Activated CD4-positive, alpha-beta T cell treated with anti-CD3 and anti-CD28 coated beads for 36 hours (primary cell): ENCODE measurements at regions not wholly inside any gene's neighbourhood (a gene's known extent, or its start where the extent isn't known, plus 50 kb on each side); places are given as distances from the start of the nearest gene placed in this dataset.

Source experiments
- ATAC-seq: fragments of 200-7000 bp; cut with Tn5 transposase; one replicate; pipeline ENCODE4 v1.10.0; 2021; ENCODE audit warnings: mild to moderate bottlenecking, moderate library complexity
- CTCF ChIA-PET: fragments of 350-600 bp; sonication (Branson Sonifier 250); formaldehyde crosslinking; loops from one replicate; lab custom pipeline; 2021; ENCODE audit warnings: antibody characterized with exemption; lab: Charles Lee
- POLR2A ChIA-PET: fragments of 350-600 bp; sonication (Branson Sonifier 250); formaldehyde crosslinking; loops from one replicate; lab custom pipeline; 2021; ENCODE audit warnings: antibody characterized with exemption, inconsistent platforms; lab: Charles Lee
- DNase-seq: peaks from one replicate; pipeline ENCODE4 v3.0.0-alpha.2; 2020
- H3K27ac Mint-ChIP-seq: one replicate; pipeline ENCODE4 v1.8.0; 2021; ENCODE audit warnings: mixed read lengths
- H3K27me3 Mint-ChIP-seq: one replicate; pipeline ENCODE4 v1.8.0; 2021; ENCODE audit warnings: mixed read lengths
- H3K36me3 Mint-ChIP-seq: one replicate; pipeline ENCODE4 v1.8.0; 2021; ENCODE audit warnings: low read depth, mixed read lengths
- H3K4me1 Mint-ChIP-seq: one replicate; pipeline ENCODE4 v1.8.0; 2021; ENCODE audit warnings: mixed read lengths
- H3K4me3 Mint-ChIP-seq: one replicate; pipeline ENCODE4 v1.8.0; 2021; ENCODE audit warnings: mild to moderate bottlenecking, moderate library complexity, mixed read lengths
- H3K9me3 Mint-ChIP-seq: one replicate; pipeline ENCODE4 v1.8.0; 2021; ENCODE audit warnings: low read depth, mixed read lengths
- intact Hi-C, 2 experiments: fragments of 100-400 bp; cut with DNase I in 1 of 2; cut with micrococcal nuclease in 1 of 2; formaldehyde crosslinking; loops; one replicate each; pipeline versions ENCODE4 v1.14.2 to v1.15.1; 2022 to 2024; cut with DNase I, micrococcal nuclease

- Mint-ChIP-seq H3K4me1 (no peaks in the 10 kb centered on the region), H3K36me3 (no peaks in the 10 kb centered on the region), H3K9me3 (peaks cover 6% of the 10 kb centered on the region), H3K4me3 (no peak overlapping the region), H3K27ac (no peak overlapping the region), H3K27me3 (peaks cover 24% of the 10 kb centered on the region)
- POLR2A ChIA-PET, result no interaction called here
- DNase-seq (no peak), ATAC-seq (no peak)
- CTCF ChIA-PET, result interaction anchor here (0.6 kb wide), 1 partner anchor 178 kb away, joined by 3 read pairs; no protein-coding TSS in a partner anchor
- intact Hi-C loops, result no loop called here
Measured at GRCh38 chr1:14120895-14121294, 420.9 kb downstream of the PRDM2 start.

GRCh38 chr1:14128096-14128495, 428.1 kb downstream of the PRDM2 start:
- H3K36me3 Mint-ChIP-seq, result no peaks in the 10 kb centered on the region
- H3K27me3 Mint-ChIP-seq, result peaks cover 6% of the 10 kb centered on the region
- POLR2A ChIA-PET, result no interaction called here
- CTCF ChIA-PET, result no interaction called here
- intact Hi-C loops, result no loop called here
- no peak overlapping the region for H3K27ac Mint-ChIP-seq
- DNase-seq, result no peak
- H3K4me1 Mint-ChIP-seq, result no peaks in the 10 kb centered on the region
- no peaks in the 10 kb centered on the region for H3K9me3 Mint-ChIP-seq
- ATAC-seq, result no peak
- no peak overlapping the region for H3K4me3 Mint-ChIP-seq

GRCh38 chr1:14129009-14129408, 429.0 kb downstream of the PRDM2 start:
- Mint-ChIP-seq H3K27me3 (peaks cover 4% of the 10 kb centered on the region), H3K4me3 (no peak overlapping the region), H3K27ac (no peak overlapping the region), H3K9me3 (no peaks in the 10 kb centered on the region), H3K4me1 (no peaks in the 10 kb centered on the region), H3K36me3 (no peaks in the 10 kb centered on the region)
- intact Hi-C loops, result no loop called here
- ChIA-PET CTCF (interaction anchor here (0.6 kb wide), 1 partner anchor 550 kb away, joined by 5 read pairs; no protein-coding TSS in a partner anchor), POLR2A (no interaction called here)
- ATAC-seq (no peak), DNase-seq (no peak)

GRCh38 chr1:14135070-14135469, 435.1 kb downstream of the PRDM2 start:
- no peak overlapping the region for H3K27ac Mint-ChIP-seq
- intact Hi-C loops, result no loop called here
- H3K27me3 Mint-ChIP-seq, result no peaks in the 10 kb centered on the region

GRCh38 chr1:14136152-14136763, 436.3 kb downstream of the PRDM2 start:
- H3K4me3 Mint-ChIP-seq, result no peak overlapping the region
- ChIA-PET POLR2A (no interaction called here), CTCF (no interaction called here)
- no peaks in the 10 kb centered on the region for H3K27me3 Mint-ChIP-seq
- H3K4me1 Mint-ChIP-seq, result no peaks in the 10 kb centered on the region
- DNase-seq (no peak), ATAC-seq (no peak)
- intact Hi-C loops, result no loop called here
- no peaks in the 10 kb centered on the region for H3K36me3 Mint-ChIP-seq
- H3K9me3 Mint-ChIP-seq, result no peaks in the 10 kb centered on the region
- no peak overlapping the region for H3K27ac Mint-ChIP-seq

More at GRCh38 chr1:14135070-14135469, 435.1 kb downstream of the PRDM2 start:
- Mint-ChIP-seq H3K4me3 (no peak overlapping the region), H3K36me3 (no peaks in the 10 kb centered on the region), H3K4me1 (no peaks in the 10 kb centered on the region), H3K9me3 (no peaks in the 10 kb centered on the region)
- CTCF ChIA-PET, result no interaction called here
- ATAC-seq (no peak), DNase-seq (no peak)
- POLR2A ChIA-PET, result no interaction called here

- ATAC-seq (no peak), DNase-seq (no peak)
- POLR2A ChIA-PET, result no interaction called here
- Mint-ChIP-seq H3K36me3 (no peaks in the 10 kb centered on the region), H3K27ac (no peak overlapping the region), H3K27me3 (no peaks in the 10 kb centered on the region), H3K4me1 (no peaks in the 10 kb centered on the region), H3K9me3 (no peaks in the 10 kb centered on the region), H3K4me3 (no peak overlapping the region)
- intact Hi-C loops, result no loop called here
- CTCF ChIA-PET, result no interaction called here
Measured at GRCh38 chr1:14136881-14137280, 436.9 kb downstream of the PRDM2 start.

- intact Hi-C loops, result no loop called here
- no peaks in the 10 kb centered on the region for H3K36me3 Mint-ChIP-seq
- ATAC-seq (no peak), DNase-seq (no peak)
- no peaks in the 10 kb centered on the region for H3K4me1 Mint-ChIP-seq
- H3K27ac Mint-ChIP-seq, result no peak overlapping the region
- H3K4me3 Mint-ChIP-seq, result no peak overlapping the region
- H3K9me3 Mint-ChIP-seq, result no peaks in the 10 kb centered on the region
- POLR2A ChIA-PET, result no interaction called here
- CTCF ChIA-PET, result no interaction called here
- H3K27me3 Mint-ChIP-seq, result no peaks in the 10 kb centered on the region
Measured at GRCh38 chr1:14137411-14138134, 437.6 kb downstream of the PRDM2 start.

- no peaks in the 10 kb centered on the region for H3K27me3 Mint-ChIP-seq
- ChIA-PET CTCF (no interaction called here), POLR2A (no interaction called here)
- DNase-seq (no peak), ATAC-seq (no peak)
- no peak overlapping the region for H3K27ac Mint-ChIP-seq
- no peaks in the 10 kb centered on the region for H3K9me3 Mint-ChIP-seq
- no peaks in the 10 kb centered on the region for H3K36me3 Mint-ChIP-seq
- no peak overlapping the region for H3K4me3 Mint-ChIP-seq
- H3K4me1 Mint-ChIP-seq, result no peaks in the 10 kb centered on the region
- intact Hi-C loops, result no loop called here
Measured at GRCh38 chr1:14138135-14138506, 438.1 kb downstream of the PRDM2 start.

- CTCF ChIA-PET, result no interaction called here
- POLR2A ChIA-PET, result no interaction called here
- DNase-seq (no peak), ATAC-seq (no peak)
- H3K27ac Mint-ChIP-seq, result no peak overlapping the region
- H3K4me1 Mint-ChIP-seq, result no peaks in the 10 kb centered on the region
- no peaks in the 10 kb centered on the region for H3K36me3 Mint-ChIP-seq
- no peaks in the 10 kb centered on the region for H3K9me3 Mint-ChIP-seq
- no peaks in the 10 kb centered on the region for H3K27me3 Mint-ChIP-seq
- no peak overlapping the region for H3K4me3 Mint-ChIP-seq
- intact Hi-C loops, result no loop called here
Measured at GRCh38 chr1:14138687-14139086, 438.7 kb downstream of the PRDM2 start.

- ATAC-seq, result no peak
- ChIA-PET POLR2A (no interaction called here), CTCF (interaction anchor here (0.6 kb wide), 1 partner anchor 8 kb away, joined by 3 read pairs; no protein-coding TSS in a partner anchor)
- no peak overlapping the region for H3K4me3 Mint-ChIP-seq
- H3K27ac Mint-ChIP-seq, result no peak overlapping the region
- H3K36me3 Mint-ChIP-seq, result no peaks in the 10 kb centered on the region
- no peaks in the 10 kb centered on the region for H3K9me3 Mint-ChIP-seq
- intact Hi-C loops, result no loop called here
- no peaks in the 10 kb centered on the region for H3K4me1 Mint-ChIP-seq
- DNase-seq, result no peak
- H3K27me3 Mint-ChIP-seq, result no peaks in the 10 kb centered on the region
Measured at GRCh38 chr1:14140831-14141401, 440.9 kb downstream of the PRDM2 start.

GRCh38 chr1:14141656-14142055, 441.7 kb downstream of the PRDM2 start:
- Mint-ChIP-seq H3K4me3 (no peak overlapping the region), H3K27ac (no peak overlapping the region), H3K4me1 (no peaks in the 10 kb centered on the region), H3K36me3 (no peaks in the 10 kb centered on the region), H3K27me3 (no peaks in the 10 kb centered on the region), H3K9me3 (no peaks in the 10 kb centered on the region)
- ATAC-seq (no peak), DNase-seq (no peak)
- intact Hi-C loops, result no loop called here
- ChIA-PET POLR2A (no interaction called here), CTCF (no interaction called here)
